SK-N-SH (cell line): ENCODE measurements at regions not wholly inside any gene's neighbourhood (a gene's known extent, or its start where the extent isn't known, plus 50 kb on each side); places are given as distances from the start of the nearest gene placed in this dataset.

Experiments used
- CTCF ChIP-seq: fragments of 200-600 bp; sonication (generic); IDR thresholded peaks from 2 replicates; pipeline ENCODE4 v1.6.1; 2017; ENCODE audit warnings: antibody characterized with exemption, mild to moderate bottlenecking, moderate library complexity
- FOXM1 ChIP-seq: IDR thresholded peaks from 2 replicates; pipeline ENCODE4 v1.4.0; 2012; ENCODE audit warnings: low read depth, mild to moderate bottlenecking
- GATA2 ChIP-seq: sonication (generic); formaldehyde crosslinking; IDR thresholded peaks from 2 replicates; pipeline ENCODE4 v1.5.0; 2020; ENCODE audit warnings: mild to moderate bottlenecking, missing genetic modification reagents
- POLR2AphosphoS5 ChIP-seq: IDR thresholded peaks from 2 replicates; pipeline ENCODE4 v1.6.1; 2012; ENCODE audit warnings: low read depth, low read length
- RFX5 ChIP-seq: IDR thresholded peaks from 2 replicates; pipeline ENCODE4 v1.6.1; 2012; ENCODE audit warnings: mild to moderate bottlenecking, improper control_type of control experiment, low read length
- TCF12 ChIP-seq: IDR thresholded peaks from 2 replicates; pipeline ENCODE4 v1.4.0; 2012

DNA sequence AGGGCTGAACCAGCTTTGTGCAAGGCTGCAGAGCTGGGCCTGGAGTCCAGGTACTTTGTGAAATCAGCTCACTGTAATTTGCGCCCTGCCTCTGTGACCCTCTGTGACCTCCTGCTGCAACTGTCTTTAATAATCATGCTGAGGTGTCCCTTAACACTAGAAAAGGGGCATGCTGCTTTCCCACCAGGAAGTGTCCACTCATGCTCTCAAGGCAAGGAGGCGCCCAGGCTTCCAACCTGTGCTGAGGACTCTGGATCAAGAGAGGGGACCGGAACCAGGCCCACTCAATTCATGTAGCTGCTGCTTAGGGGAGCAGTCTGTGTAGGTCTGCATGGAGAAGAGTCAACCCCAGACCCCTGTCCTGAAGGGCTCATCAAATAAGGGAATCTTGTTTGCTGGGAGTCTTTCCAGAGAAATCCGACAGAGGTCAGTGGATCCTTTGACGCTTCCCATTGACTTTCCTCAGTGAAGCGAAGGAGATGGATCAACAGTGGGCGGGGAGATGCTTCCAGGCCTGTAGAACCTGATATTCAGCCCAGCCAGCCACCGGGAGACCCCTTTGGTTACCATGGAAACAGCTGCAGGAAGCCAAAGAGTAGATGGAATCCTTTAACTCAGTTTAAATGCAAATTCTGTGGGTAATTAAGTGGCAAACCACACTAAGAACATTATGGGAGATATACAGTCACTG, 945.9 kb downstream of the GRID1 start:
- TF ChIP-seq TCF12, result no peak
- TF ChIP-seq RFX5, result no peak
- no peak for TF ChIP-seq POLR2AphosphoS5
- TF ChIP-seq GATA2 (CRISPR knock-in tag), result no peak
- no peak for TF ChIP-seq CTCF
- no peak for TF ChIP-seq FOXM1
